Right atrium auricular region (tissue), 2 donors: ENCODE measurements at regions not wholly inside any gene's neighbourhood (a gene's known extent, or its start where the extent isn't known, plus 50 kb on each side); places are given as distances from the start of the nearest gene placed in this dataset.

Experiments
- DNase-seq: peaks from one replicate; pipeline ENCODE4 v3.0.0-alpha.2; 2019; ENCODE audit warnings: low spot score
- H3K27ac ChIP-seq, 2 donors: fragments of 200-600 bp; sonication (generic); 1 replicate in 1 of 2; 2 replicates in 1 of 2; pipeline ENCODE4 v1.5.1; 2016 to 2019
- H3K27me3 ChIP-seq, 2 donors: fragments of 200-600 bp; sonication (generic); one replicate each; pipeline versions ENCODE4 v1.5.1 to v1.6.0; 2017 to 2019
- H3K36me3 ChIP-seq: fragments of 200-600 bp; sonication (generic); one replicate; pipeline ENCODE4 v1.5.1; 2016
- H3K4me1 ChIP-seq, 2 donors: fragments of 200-600 bp; sonication (generic); one replicate each; pipeline versions ENCODE4 v1.5.1 to v1.6.0; 2017 to 2019
- H3K4me3 ChIP-seq, 2 donors: fragments of 200-600 bp; sonication (generic); 1 replicate in 1 of 2; 2 replicates in 1 of 2; pipeline ENCODE4 v1.5.1; 2017 to 2019; ENCODE audit warnings: mild to moderate bottlenecking in 1 of 2, moderate library complexity in 1 of 2
- H3K9me3 ChIP-seq, 2 donors: fragments of 200-600 bp; sonication (generic); one replicate each; pipeline ENCODE4 v1.5.1; 2019
- TF ChIP-seq, protein P1 (sequence below), 2 donors: fragments of 200-600 bp; sonication (generic); IDR thresholded peaks; one replicate each; pipeline ENCODE4 v1.5.1; 2019; ENCODE audit warnings: antibody characterized with exemption in 2 of 2

DNA sequence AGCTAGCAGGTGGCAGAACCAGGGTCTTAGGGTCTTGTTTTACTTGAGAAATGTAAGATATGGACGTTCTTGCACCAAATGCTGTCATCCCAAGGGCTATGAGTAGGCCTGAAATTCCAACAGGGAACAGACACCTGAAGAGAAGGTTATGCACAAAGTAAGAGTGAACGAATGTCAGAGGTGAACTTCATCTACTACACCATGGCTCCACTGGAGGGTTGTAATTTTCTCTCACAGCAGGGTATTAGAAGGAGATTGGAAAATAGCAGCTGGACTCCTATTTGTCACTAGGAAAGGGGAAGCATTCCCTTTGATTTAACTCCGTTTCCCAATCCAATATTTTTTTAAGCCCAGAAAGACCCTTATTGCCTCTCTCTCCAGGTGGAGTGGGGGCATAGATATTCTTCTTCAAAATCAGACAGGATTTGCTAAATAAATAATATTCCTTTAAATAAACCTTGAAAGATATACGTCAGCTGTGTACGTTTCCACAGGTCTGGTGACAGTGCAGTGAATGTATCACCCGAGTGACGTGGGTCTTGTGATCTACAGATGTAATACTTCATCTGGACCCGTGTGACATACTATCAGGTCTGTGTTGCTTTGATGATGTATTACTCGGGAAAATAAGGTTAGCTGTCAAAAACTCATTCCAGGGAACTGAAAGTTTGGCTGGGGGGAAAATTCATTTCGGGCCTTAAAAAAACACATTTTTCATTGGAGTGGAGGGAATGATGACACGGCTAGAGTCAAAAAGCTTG is 302.6 kb downstream of the CHL1 start:
- H3K4me1 ChIP-seq = no peaks in the 10 kb centered on the region
- no peaks in the 10 kb centered on the region for H3K36me3 ChIP-seq
- H3K27ac ChIP-seq = no peak overlapping the region
- H3K27me3 ChIP-seq = no peaks in the 10 kb centered on the region
- TF ChIP-seq, protein P1, sequence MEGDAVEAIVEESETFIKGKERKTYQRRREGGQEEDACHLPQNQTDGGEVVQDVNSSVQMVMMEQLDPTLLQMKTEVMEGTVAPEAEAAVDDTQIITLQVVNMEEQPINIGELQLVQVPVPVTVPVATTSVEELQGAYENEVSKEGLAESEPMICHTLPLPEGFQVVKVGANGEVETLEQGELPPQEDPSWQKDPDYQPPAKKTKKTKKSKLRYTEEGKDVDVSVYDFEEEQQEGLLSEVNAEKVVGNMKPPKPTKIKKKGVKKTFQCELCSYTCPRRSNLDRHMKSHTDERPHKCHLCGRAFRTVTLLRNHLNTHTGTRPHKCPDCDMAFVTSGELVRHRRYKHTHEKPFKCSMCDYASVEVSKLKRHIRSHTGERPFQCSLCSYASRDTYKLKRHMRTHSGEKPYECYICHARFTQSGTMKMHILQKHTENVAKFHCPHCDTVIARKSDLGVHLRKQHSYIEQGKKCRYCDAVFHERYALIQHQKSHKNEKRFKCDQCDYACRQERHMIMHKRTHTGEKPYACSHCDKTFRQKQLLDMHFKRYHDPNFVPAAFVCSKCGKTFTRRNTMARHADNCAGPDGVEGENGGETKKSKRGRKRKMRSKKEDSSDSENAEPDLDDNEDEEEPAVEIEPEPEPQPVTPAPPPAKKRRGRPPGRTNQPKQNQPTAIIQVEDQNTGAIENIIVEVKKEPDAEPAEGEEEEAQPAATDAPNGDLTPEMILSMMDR (IDR thresholded peaks at IDR 0.05) = no peak
- H3K9me3 ChIP-seq = no peaks in the 10 kb centered on the region
- H3K4me3 ChIP-seq = no peak overlapping the region
- no peak for DNase-seq

DNA sequence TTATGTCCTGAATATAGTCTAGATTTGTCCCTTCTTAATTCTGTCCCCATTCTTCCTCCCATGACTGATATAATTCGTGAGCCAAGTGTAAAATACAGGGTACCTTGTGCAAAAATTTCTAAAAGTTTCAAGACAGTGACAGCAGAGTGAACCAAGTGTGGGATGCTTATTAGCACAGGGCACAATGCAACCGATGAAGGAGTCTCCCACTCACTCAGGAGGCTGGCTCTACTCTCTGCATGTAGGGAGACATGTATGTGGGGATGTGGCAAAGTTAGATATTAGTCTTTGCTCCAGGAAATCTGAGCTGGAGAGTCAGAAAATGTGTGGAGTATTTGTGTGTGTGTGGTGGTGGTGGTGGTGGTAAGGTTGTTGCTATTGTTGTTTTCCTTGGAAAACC is 305.9 kb downstream of the CHL1 start:
- no peak for DNase-seq
- Histone ChIP-seq H3K27me3 (no peaks in the 10 kb centered on the region), H3K36me3 (no peaks in the 10 kb centered on the region), H3K9me3 (peaks cover 0 to 7% of the 10 kb centered on the region in 2 donors), H3K4me3 (no peak overlapping the region), H3K4me1 (no peaks in the 10 kb centered on the region), H3K27ac (no peak overlapping the region)
- TF ChIP-seq, protein P1 (IDR thresholded peaks at IDR 0.05) = no peak

DNA sequence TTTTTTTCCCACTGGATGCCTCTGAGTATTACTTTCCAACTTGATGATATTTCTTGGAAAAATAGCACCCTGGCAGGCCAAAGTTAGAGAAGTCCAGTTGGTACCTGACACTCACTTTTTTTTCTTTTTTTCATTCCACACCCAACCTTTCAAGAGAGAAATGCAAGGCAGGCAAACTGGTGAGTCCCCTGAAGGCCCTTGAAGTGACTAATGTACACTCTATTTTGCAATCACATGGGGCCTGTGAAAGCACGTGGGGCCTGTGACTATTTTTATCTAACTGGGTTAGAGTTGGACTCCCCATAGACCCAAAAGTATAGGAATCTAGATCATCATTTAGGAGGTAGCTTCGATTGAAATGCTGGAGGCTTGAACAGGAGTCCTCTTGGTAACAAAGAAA is 316.7 kb downstream of the CHL1 start:
- TF ChIP-seq, protein P1 (IDR thresholded peaks at IDR 0.05) = no peak
- H3K36me3 ChIP-seq = no peaks in the 10 kb centered on the region
- no peak for DNase-seq
- H3K4me1 ChIP-seq = no peaks in the 10 kb centered on the region
- H3K4me3 ChIP-seq = no peak overlapping the region
- H3K27ac ChIP-seq = no peak overlapping the region
- no peaks in the 10 kb centered on the region for H3K27me3 ChIP-seq
- H3K9me3 ChIP-seq = peaks cover 0 to 5% of the 10 kb centered on the region in 2 donors

DNA sequence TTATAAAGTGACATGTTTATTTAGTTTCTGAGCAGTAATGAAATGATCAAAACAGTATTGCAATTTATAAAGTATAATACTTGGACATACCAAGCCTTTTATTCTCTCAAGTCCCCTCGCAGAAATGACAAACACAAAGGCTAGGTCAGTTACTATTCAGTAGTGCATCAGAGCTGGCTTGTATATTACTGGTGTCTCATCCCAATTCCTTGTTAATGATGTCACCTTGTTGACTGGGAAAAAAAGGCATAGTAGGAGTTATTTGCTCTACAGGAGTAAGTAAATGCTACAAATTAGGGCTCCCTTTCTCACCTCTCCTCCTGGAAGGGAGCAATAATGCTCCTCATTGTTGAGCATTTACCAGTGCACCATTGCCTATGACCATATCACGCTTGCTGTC is 317.6 kb downstream of the CHL1 start:
- no peak for DNase-seq
- Histone ChIP-seq H3K27me3 (no peaks in the 10 kb centered on the region), H3K27ac (no peak overlapping the region), H3K9me3 (peaks cover 0 to 3% of the 10 kb centered on the region in 2 donors), H3K4me3 (no peak overlapping the region), H3K36me3 (no peaks in the 10 kb centered on the region), H3K4me1 (no peaks in the 10 kb centered on the region)
- TF ChIP-seq, protein P1 (IDR thresholded peaks at IDR 0.05) = no peak

DNA sequence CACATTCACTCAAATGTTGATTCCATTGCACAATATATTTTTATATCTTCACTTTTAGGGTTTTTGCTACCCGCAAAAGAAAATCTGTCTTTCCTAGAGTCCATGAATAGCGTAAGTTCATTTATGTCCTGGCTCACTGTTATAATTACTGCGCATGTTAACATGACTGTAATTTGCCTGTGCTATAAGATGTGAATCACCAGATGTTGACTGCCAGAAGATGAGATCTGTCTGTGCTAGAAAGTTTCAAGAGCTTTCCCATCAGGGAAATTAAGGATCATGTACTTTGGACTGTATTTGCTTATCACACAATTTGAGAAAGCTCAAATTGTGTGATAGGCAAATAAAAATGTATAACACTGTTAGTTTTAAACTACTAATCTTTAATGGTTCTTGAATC is 322.5 kb downstream of the CHL1 start:
- no peaks in the 10 kb centered on the region for H3K9me3 ChIP-seq
- TF ChIP-seq, protein P1 (IDR thresholded peaks at IDR 0.05) = no peak
- H3K27me3 ChIP-seq = no peaks in the 10 kb centered on the region
- H3K27ac ChIP-seq = no peak overlapping the region
- no peak overlapping the region for H3K4me3 ChIP-seq
- H3K4me1 ChIP-seq = no peaks in the 10 kb centered on the region
- DNase-seq = no peak
- no peaks in the 10 kb centered on the region for H3K36me3 ChIP-seq

DNA sequence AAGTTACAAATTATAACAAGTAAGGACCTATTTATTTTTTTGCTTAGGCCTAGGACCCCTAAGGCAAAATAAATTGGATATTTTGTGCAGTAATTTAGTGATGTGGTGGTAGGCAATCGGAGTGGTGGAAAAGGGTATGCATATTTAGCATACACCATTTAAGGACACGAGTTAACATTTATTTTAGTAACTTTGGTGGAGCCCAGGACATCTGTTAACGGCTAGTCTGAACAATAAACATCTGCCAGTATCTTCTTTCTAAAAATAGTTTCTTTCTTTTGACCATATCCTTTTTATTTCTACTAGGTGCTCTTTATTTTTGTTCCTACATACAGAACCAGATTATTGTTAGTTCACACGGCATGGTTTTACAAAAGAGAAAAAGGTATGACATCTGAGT is 326.3 kb downstream of the CHL1 start:
- Histone ChIP-seq H3K9me3 (no peaks in the 10 kb centered on the region), H3K27me3 (no peaks in the 10 kb centered on the region), H3K4me3 (no peak overlapping the region), H3K4me1 (no peaks in the 10 kb centered on the region), H3K27ac (no peak overlapping the region), H3K36me3 (no peaks in the 10 kb centered on the region)
- no peak for DNase-seq
- TF ChIP-seq, protein P1 (IDR thresholded peaks at IDR 0.05) = no peak
